HL-60 (cell line): ENCODE measurements at regions not wholly inside any gene's neighbourhood (a gene's known extent, or its start where the extent isn't known, plus 50 kb on each side); places are given as distances from the start of the nearest gene placed in this dataset.

Experiments
- DNase-seq, 2 experiments: peaks; one replicate each; pipeline ENCODE4 v3.0.0-alpha.2; 2010 to 2020; ENCODE audit warnings: low read depth in 1 of 2, low spot score in 1 of 2
- H3K27ac ChIP-seq: fragments of 250-450 bp; sonication (Bioruptor Pico); replicated peaks from 2 replicates; pipeline ENCODE4 v1.5.1; 2020; ENCODE audit warnings: mild to moderate bottlenecking, moderate library complexity
- H3K27me3 ChIP-seq: fragments of 250-450 bp; sonication (Bioruptor Pico); 2 replicates; pipeline ENCODE4 v1.5.1; 2021; ENCODE audit warnings: mild to moderate bottlenecking, moderate library complexity; ENCODE audit not compliant: insufficient read depth, poor library complexity, severe bottlenecking
- H3K4me3 ChIP-seq: replicated peaks from 2 replicates; pipeline ENCODE4 v1.5.1; 2011; ENCODE audit warnings: mild to moderate bottlenecking, control low read depth, low read length; ENCODE audit not compliant: insufficient read depth
- GABPA ChIP-seq: IDR thresholded peaks from 2 replicates; pipeline ENCODE4 v1.6.1; 2012; ENCODE audit warnings: low read depth
- POLR2AphosphoS5 ChIP-seq: IDR thresholded peaks from 2 replicates; pipeline ENCODE4 v1.6.1; 2012; ENCODE audit warnings: low read depth
- SPI1 ChIP-seq: IDR thresholded peaks from 2 replicates; pipeline ENCODE4 v1.6.1; 2012; ENCODE audit warnings: low read depth, mild to moderate bottlenecking, borderline replicate concordance
- TF ChIP-seq, protein P1 (sequence below): IDR thresholded peaks from 2 replicates; pipeline ENCODE4 v1.6.1; 2012; ENCODE audit warnings: low read depth; ENCODE audit not compliant: insufficient replicate concordance
- TF ChIP-seq, protein P2 (sequence below): IDR thresholded peaks from one replicate; pipeline ENCODE4 v1.5.1; 2011; ENCODE audit warnings: low read length, control low read depth, inconsistent platforms; ENCODE audit not compliant: insufficient read depth

DNA sequence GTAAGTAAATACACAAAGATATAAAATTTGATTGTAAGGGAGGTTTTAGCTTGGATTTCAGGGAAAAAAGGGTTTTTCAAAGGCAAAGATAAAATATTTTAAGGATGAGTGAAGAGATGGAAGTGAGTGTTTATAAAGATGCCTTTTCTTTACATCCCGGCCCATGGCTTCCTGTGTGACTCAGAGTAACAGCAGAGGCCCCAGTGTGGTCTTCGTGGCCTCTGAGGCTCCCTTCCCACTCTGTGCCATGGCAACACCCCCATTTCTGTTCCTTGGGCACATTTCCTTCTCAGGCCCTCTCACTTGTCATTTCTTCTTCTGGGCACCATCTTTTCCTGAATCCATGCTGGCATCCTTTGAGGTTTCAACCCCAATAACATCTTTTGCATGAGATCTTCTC is 92.6 kb upstream of the TMEM18 start:
- Histone ChIP-seq H3K27me3 (no peaks in the 10 kb centered on the region), H3K4me3 (no peak overlapping the region), H3K27ac (no peak overlapping the region)
- no peak for TF ChIP-seq POLR2AphosphoS5
- TF ChIP-seq, protein P1, sequence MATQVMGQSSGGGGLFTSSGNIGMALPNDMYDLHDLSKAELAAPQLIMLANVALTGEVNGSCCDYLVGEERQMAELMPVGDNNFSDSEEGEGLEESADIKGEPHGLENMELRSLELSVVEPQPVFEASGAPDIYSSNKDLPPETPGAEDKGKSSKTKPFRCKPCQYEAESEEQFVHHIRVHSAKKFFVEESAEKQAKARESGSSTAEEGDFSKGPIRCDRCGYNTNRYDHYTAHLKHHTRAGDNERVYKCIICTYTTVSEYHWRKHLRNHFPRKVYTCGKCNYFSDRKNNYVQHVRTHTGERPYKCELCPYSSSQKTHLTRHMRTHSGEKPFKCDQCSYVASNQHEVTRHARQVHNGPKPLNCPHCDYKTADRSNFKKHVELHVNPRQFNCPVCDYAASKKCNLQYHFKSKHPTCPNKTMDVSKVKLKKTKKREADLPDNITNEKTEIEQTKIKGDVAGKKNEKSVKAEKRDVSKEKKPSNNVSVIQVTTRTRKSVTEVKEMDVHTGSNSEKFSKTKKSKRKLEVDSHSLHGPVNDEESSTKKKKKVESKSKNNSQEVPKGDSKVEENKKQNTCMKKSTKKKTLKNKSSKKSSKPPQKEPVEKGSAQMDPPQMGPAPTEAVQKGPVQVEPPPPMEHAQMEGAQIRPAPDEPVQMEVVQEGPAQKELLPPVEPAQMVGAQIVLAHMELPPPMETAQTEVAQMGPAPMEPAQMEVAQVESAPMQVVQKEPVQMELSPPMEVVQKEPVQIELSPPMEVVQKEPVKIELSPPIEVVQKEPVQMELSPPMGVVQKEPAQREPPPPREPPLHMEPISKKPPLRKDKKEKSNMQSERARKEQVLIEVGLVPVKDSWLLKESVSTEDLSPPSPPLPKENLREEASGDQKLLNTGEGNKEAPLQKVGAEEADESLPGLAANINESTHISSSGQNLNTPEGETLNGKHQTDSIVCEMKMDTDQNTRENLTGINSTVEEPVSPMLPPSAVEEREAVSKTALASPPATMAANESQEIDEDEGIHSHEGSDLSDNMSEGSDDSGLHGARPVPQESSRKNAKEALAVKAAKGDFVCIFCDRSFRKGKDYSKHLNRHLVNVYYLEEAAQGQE = no peak
- no peak for TF ChIP-seq GABPA
- TF ChIP-seq SPI1 = no peak
- TF ChIP-seq, protein P2, sequence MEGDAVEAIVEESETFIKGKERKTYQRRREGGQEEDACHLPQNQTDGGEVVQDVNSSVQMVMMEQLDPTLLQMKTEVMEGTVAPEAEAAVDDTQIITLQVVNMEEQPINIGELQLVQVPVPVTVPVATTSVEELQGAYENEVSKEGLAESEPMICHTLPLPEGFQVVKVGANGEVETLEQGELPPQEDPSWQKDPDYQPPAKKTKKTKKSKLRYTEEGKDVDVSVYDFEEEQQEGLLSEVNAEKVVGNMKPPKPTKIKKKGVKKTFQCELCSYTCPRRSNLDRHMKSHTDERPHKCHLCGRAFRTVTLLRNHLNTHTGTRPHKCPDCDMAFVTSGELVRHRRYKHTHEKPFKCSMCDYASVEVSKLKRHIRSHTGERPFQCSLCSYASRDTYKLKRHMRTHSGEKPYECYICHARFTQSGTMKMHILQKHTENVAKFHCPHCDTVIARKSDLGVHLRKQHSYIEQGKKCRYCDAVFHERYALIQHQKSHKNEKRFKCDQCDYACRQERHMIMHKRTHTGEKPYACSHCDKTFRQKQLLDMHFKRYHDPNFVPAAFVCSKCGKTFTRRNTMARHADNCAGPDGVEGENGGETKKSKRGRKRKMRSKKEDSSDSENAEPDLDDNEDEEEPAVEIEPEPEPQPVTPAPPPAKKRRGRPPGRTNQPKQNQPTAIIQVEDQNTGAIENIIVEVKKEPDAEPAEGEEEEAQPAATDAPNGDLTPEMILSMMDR = no peak
- no peak for DNase-seq

DNA sequence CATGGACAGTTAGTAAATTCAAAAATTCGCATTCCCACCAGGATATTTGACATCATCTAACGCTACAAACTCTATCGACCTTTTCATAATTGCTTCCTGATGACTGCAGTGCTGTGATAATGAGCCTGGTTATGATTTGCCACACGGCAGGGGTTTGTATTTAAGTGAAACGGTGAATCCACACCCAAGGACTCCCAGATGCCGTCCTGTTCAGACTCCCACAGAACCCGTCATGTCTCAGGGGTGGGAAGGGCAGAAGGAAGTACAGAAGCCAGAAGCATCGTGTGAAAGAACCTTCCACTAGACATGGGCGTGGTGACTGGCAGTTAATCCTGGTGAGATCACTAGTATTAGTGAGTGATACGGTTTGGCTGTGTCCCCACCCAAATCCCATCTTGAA is 91.2 kb upstream of the TMEM18 start:
- no peaks in the 10 kb centered on the region for H3K27me3 ChIP-seq
- DNase-seq = no peak
- TF ChIP-seq GABPA (no peak), POLR2AphosphoS5 (no peak), SPI1 (no peak)
- TF ChIP-seq, protein P2 = no peak
- TF ChIP-seq, protein P1 = no peak
- H3K4me3 ChIP-seq = no peak overlapping the region
- H3K27ac ChIP-seq = 0 out of 2 replicates have a peak overlapping the region, but pooled peaks have one; percentile 42

DNA sequence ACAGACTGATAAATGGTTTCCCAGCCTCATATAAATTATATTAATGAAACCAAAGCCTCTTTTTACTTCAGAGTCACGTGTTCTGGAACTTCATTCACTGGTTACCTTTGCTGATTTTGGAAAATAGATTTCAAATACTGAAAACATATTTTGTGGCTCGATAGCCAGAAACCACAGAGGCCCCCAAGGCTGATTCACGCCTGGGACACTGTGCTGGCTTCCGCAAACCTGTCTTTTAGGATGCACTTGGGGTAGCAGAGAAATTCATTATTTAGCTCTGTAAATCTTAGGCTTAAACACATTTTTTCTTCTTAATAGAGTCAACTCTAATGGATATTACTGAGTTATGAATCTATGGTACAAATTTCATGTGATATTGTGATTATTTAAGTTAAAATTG is 90.7 kb upstream of the TMEM18 start:
- TF ChIP-seq POLR2AphosphoS5 = no peak
- TF ChIP-seq, protein P1 = no peak
- Histone ChIP-seq H3K27me3 (no peaks in the 10 kb centered on the region), H3K27ac (peak overlapping the region; percentile 42), H3K4me3 (no peak overlapping the region)
- DNase-seq = no peak

DNA sequence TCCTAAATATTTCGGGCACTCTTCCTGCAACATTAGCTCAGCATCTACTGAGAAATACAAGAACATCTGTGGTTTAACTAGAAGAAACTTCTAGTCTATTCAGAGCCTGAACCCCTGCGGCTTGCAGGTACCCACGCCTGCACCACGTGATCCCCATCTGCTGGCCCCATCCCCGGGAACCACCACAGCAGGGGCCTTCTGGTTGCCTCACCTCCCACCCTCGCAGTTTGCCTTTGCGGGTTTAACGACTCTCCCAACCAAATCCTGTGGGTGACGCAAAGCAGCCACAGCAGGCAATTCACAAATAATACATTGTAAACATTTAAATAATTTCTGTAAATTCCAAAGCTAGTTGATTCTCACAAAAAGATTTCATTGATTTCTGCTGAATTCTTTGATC is 90.2 kb upstream of the TMEM18 start:
- DNase-seq = peak in 1 of 2 experiments; percentile 50
- Histone ChIP-seq H3K27me3 (no peaks in the 10 kb centered on the region), H3K4me3 (no peak overlapping the region), H3K27ac (peak overlapping the region; percentile 42; the same call in 1 of the 2 replicates)
- TF ChIP-seq POLR2AphosphoS5 = 0 out of 2 replicates have a peak, but pooled peaks have one; percentile 31
- TF ChIP-seq, protein P1 = no peak
